ENCODE measurements at regions not wholly inside any gene's neighbourhood (a gene's known extent, or its start where the extent isn't known, plus 50 kb on each side); places are given as distances from the start of the nearest gene placed in this dataset.
A peak's percentile ranks its signal among the peaks of the same experiment; 100 is the strongest.

DNA sequence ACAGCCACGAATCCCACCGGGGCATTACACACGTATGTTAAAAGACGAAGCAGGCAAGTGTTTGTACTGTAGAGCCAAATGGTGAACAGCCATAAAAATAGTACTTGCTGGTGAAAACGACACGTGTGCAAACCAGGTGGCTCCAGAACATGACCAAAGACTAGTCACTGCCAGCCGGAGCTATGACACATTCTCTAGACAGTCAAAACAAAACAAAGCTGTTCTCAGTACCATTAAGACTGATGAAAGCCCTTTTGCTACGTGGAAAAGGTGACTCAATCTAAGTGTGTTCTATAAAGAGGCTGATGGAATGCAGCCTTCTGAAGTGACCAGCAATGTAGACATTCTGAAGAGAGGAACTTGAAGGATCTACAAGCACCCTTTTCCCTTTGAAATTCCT is 367.7 kb upstream of the NETO1 start:
- H3K4me2 ChIP-seq (ENCODE audit: control insufficient read depth, insufficient read depth) = no peak overlapping the region
- 20% methylated on average over 8 of the region's 8 CpGs for WGBS (ENCODE audit: insufficient coverage, insufficient replicate concordance, low lambda C conversion rate, missing lambda C conversion rate)

More for the DNA sequence above, 367.7 kb upstream of the NETO1 start:
- Histone ChIP-seq H3K79me2 (ENCODE audit: control insufficient read depth, insufficient read depth, low read length) (no peaks in the 10 kb centered on the region), H3K9ac (ENCODE audit: control insufficient read depth, insufficient read depth, low read length) (no peak overlapping the region), H3K4me3 (no peak overlapping the region), H3K27me3 (replicated peaks in 1 of 2; ENCODE audit: control insufficient read depth in 2 of 2, insufficient read depth in 2 of 2, low read length in 1 of 2) (no peaks in the 10 kb centered on the region), H4K20me1 (ENCODE audit: control insufficient read depth, insufficient read depth) (no peaks in the 10 kb centered on the region), H3K4me1 (ENCODE audit: control insufficient read depth, insufficient read depth, low read length) (no peaks in the 10 kb centered on the region), H2AFZ (ENCODE audit: control insufficient read depth, low read depth, low read length) (no peak overlapping the region), H3K27ac (ENCODE audit: control insufficient read depth, insufficient read depth) (no peak overlapping the region), H3K36me3 (ENCODE audit: control insufficient read depth in 2 of 2, insufficient read depth in 2 of 2, low read length in 1 of 2) (no peaks in the 10 kb centered on the region), H3K9me3 (replicated peaks; ENCODE audit: control insufficient read depth, insufficient read depth, low read length) (no peaks in the 10 kb centered on the region)
- ATAC-seq = peak; percentile 92
- no TSS peak for BruUV-seq (replicated peaks)
- no peak for FAIRE-seq
- ChIA-PET POLR2A (no interaction called here), CTCF (no interaction called here), SMC1A (ENCODE audit: uncharacterized antibody, unreplicated experiment) (interaction anchor here (0.8 kb wide), 1 partner anchor 9 kb away, joined by 3 read pairs; no protein-coding TSS in a partner anchor), RAD21 (ENCODE audit: unreplicated experiment) (no interaction called here)
- DNase-seq (ENCODE audit: low read depth, low spot score) = peak; percentile 11
- intact Hi-C loops (cut with micrococcal nuclease; ENCODE audit: unreplicated experiment) = no loop called here
- TF ChIP-seq POLR2AphosphoS5 (IDR thresholded peaks at IDR 0.05; ENCODE audit: low read length) = no peak
- TF ChIP-seq WRNIP1 (IDR thresholded peaks at IDR 0.05; ENCODE audit: borderline replicate concordance, low read depth, low read length) = no peak
- no peak for TF ChIP-seq SMC3 (IDR thresholded peaks at IDR 0.05; ENCODE audit: borderline replicate concordance, low read length)
- TF ChIP-seq DPF2 (IDR thresholded peaks at IDR 0.05) = no peak
- TF ChIP-seq, protein P1, sequence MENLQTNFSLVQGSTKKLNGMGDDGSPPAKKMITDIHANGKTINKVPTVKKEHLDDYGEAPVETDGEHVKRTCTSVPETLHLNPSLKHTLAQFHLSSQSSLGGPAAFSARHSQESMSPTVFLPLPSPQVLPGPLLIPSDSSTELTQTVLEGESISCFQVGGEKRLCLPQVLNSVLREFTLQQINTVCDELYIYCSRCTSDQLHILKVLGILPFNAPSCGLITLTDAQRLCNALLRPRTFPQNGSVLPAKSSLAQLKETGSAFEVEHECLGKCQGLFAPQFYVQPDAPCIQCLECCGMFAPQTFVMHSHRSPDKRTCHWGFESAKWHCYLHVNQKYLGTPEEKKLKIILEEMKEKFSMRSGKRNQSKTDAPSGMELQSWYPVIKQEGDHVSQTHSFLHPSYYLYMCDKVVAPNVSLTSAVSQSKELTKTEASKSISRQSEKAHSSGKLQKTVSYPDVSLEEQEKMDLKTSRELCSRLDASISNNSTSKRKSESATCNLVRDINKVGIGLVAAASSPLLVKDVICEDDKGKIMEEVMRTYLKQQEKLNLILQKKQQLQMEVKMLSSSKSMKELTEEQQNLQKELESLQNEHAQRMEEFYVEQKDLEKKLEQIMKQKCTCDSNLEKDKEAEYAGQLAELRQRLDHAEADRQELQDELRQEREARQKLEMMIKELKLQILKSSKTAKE (IDR thresholded peaks at IDR 0.05; ENCODE audit: low read depth, poor library complexity, severe bottlenecking) = no peak
- TF ChIP-seq EP300 (IDR thresholded peaks at IDR 0.05; ENCODE audit: borderline replicate concordance in 1 of 2, control insufficient read depth in 1 of 2, low read depth in 2 of 2, low read length in 2 of 2) = peak in 1 of 2 experiments; percentile 45; a peak in 1 of 4 replicates
- no peak for TF ChIP-seq CHD2 (IDR thresholded peaks at IDR 0.05; ENCODE audit: borderline replicate concordance, low read depth, low read length)
- TF ChIP-seq, protein P2, sequence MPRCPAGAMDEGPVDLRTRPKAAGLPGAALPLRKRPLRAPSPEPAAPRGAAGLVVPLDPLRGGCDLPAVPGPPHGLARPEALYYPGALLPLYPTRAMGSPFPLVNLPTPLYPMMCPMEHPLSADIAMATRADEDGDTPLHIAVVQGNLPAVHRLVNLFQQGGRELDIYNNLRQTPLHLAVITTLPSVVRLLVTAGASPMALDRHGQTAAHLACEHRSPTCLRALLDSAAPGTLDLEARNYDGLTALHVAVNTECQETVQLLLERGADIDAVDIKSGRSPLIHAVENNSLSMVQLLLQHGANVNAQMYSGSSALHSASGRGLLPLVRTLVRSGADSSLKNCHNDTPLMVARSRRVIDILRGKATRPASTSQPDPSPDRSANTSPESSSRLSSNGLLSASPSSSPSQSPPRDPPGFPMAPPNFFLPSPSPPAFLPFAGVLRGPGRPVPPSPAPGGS (IDR thresholded peaks at IDR 0.05; ENCODE audit: borderline replicate concordance, insufficient read depth, low read depth, low read length, poor library complexity, severe bottlenecking) = no peak
- TF ChIP-seq, protein P3, sequence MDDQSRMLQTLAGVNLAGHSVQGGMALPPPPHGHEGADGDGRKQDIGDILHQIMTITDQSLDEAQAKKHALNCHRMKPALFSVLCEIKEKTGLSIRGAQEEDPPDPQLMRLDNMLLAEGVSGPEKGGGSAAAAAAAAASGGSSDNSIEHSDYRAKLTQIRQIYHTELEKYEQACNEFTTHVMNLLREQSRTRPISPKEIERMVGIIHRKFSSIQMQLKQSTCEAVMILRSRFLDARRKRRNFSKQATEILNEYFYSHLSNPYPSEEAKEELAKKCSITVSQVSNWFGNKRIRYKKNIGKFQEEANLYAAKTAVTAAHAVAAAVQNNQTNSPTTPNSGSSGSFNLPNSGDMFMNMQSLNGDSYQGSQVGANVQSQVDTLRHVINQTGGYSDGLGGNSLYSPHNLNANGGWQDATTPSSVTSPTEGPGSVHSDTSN (IDR thresholded peaks at IDR 0.05; ENCODE audit: insufficient replicate concordance, low read depth, low read length) = no peak
- TF ChIP-seq MTA2 (IDR thresholded peaks at IDR 0.05; ENCODE audit: low read depth) = peak; percentile 15; the same call in 1 of the 2 replicates
- no peak for TF ChIP-seq RUNX3 (IDR thresholded peaks at IDR 0.05; ENCODE audit: low read length)
- TF ChIP-seq ATF7 (IDR thresholded peaks at IDR 0.05; ENCODE audit: low read depth) = peak; percentile 47; the same call in 1 of the 2 replicates
- TF ChIP-seq BHLHE40 (IDR thresholded peaks at IDR 0.05; ENCODE audit: borderline replicate concordance in 1 of 2, low read depth in 2 of 2, low read length in 1 of 2) = peak in 1 of 2 experiments; percentile 44; a peak in 1 of 4 replicates
- peak; percentile 53; the same call in 1 of the 2 replicates for TF ChIP-seq RAD51 (IDR thresholded peaks at IDR 0.05)
- in situ Hi-C loops (cut with MboI) = no loop called here
